Naive thymus-derived CD8-positive, alpha-beta T cell (primary cell): ENCODE measurements at regions not wholly inside any gene's neighbourhood (a gene's known extent, or its start where the extent isn't known, plus 50 kb on each side); places are given as distances from the start of the nearest gene placed in this dataset.

ENCODE experiments used
- ATAC-seq, 2 donors: fragments of 150-1000 bp; cut with Tn5 transposase in 1 of 2; sonication (Bioruptor Pico), chemical (Tn5 transposase) in 1 of 2; 1 replicate in 1 of 2; 2 replicates in 1 of 2; pipeline ENCODE4 v1.10.0; 2021; ENCODE audit warnings: mild to moderate bottlenecking in 2 of 2, moderate library complexity in 2 of 2
- POLR2A ChIA-PET: fragments of 350-600 bp; sonication (Branson Sonifier 250); formaldehyde crosslinking; loops from one replicate; lab custom pipeline; 2021; ENCODE audit warnings: antibody characterized with exemption; lab: Charles Lee
- DNase-seq, 10 donors: peaks; one replicate each; pipeline versions ENCODE4 v3.0.0 to v3.0.0-alpha.2; 2020 to 2022
- H3K27ac Mint-ChIP-seq, 10 donors: one replicate each; pipeline ENCODE4 v1.8.0; 2020 to 2022; ENCODE audit warnings: mild to moderate bottlenecking in 10 of 10, mixed read lengths in 10 of 10, moderate library complexity in 4 of 10, inconsistent platforms in 1 of 10
- H3K27me3 Mint-ChIP-seq, 5 donors: one replicate each; pipeline ENCODE4 v1.8.0; 2021 to 2022; ENCODE audit warnings: mixed read lengths in 5 of 5
- H3K36me3 Mint-ChIP-seq, 3 donors: one replicate each; pipeline ENCODE4 v1.8.0; 2020 to 2022; ENCODE audit warnings: mixed read lengths in 3 of 3, mild to moderate bottlenecking in 2 of 3, inconsistent platforms in 1 of 3
- H3K4me1 Mint-ChIP-seq, 4 donors: one replicate each; pipeline ENCODE4 v1.8.0; 2021 to 2022; ENCODE audit warnings: mixed read lengths in 4 of 4
- H3K4me3 Mint-ChIP-seq, 10 donors: one replicate each; pipeline ENCODE4 v1.8.0; 2020 to 2022; ENCODE audit warnings: mild to moderate bottlenecking in 10 of 10, mixed read lengths in 10 of 10, moderate library complexity in 6 of 10, inconsistent platforms in 1 of 10
- H3K9me3 Mint-ChIP-seq, 9 donors: one replicate each; pipeline ENCODE4 v1.8.0; 2020 to 2022; ENCODE audit warnings: mixed read lengths in 9 of 9, mild to moderate bottlenecking in 3 of 9, inconsistent platforms in 1 of 9, moderate library complexity in 1 of 9

- H3K9me3 Mint-ChIP-seq = peaks cover 0 to 8% (median 3%) of the 10 kb centered on the region in 9 donors
- POLR2A ChIA-PET = no interaction called here
- ATAC-seq (no peak), DNase-seq (no peak)
- H3K27ac Mint-ChIP-seq = no peak overlapping the region
- no peaks in the 10 kb centered on the region for H3K27me3 Mint-ChIP-seq
- no peaks in the 10 kb centered on the region for H3K36me3 Mint-ChIP-seq
- H3K4me3 Mint-ChIP-seq = no peak overlapping the region
- no peaks in the 10 kb centered on the region for H3K4me1 Mint-ChIP-seq
These were observed 350.4 kb downstream of the TENT5A start for GRCh38 chr6:81401970-81402690.

DNA sequence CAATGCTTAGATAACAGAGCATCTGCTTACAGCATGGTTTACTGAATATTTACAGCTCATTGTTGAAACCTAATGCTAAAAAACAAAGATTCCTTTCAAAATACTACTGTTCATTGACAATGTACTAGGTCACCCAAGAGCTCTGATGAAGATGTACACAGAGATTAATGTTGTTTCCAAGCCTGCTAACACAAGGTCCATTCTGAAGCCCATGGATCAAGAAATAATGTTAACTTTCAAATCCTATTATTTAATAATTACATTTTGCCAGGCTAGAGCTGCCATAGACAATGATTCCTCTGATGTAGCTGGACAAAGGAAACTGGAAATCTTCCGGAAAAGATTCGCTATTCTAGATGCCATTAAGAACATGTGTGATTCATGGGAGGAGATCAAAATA, 355.6 kb downstream of the TENT5A start:
- H3K9me3 Mint-ChIP-seq = peaks cover 0 to 14% (median 7%) of the 10 kb centered on the region in 9 donors
- ATAC-seq (no peak), DNase-seq (no peak)
- peaks cover 0 to 2% (median 0%) of the 10 kb centered on the region in 3 donors for H3K36me3 Mint-ChIP-seq
- no peak overlapping the region for H3K27ac Mint-ChIP-seq
- POLR2A ChIA-PET = no interaction called here
- H3K4me1 Mint-ChIP-seq = no peaks in the 10 kb centered on the region
- no peak overlapping the region for H3K4me3 Mint-ChIP-seq
- peaks cover 0 to 1% (median 0%) of the 10 kb centered on the region in 5 donors for H3K27me3 Mint-ChIP-seq

DNA sequence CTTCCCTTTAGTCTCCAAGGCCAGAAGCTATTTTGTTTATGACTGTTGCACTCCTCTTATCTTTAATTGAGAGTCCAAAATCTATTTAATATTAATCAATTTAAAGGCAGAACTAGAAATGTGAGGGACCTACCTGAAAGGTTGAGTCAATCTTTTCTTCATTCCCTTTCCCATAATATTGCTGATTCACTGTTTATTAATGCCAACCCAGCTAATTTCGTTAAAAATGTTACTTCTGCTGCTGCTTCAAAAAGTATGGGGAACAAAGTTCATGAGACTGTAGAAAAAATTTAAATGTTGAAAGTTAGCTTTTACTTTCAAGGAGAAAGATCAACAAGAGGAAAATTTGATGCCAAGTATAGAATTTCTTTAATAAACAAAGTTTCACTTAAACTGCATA, 365.3 kb downstream of the TENT5A start:
- DNase-seq = no peak
- Mint-ChIP-seq H3K4me1 (no peaks in the 10 kb centered on the region), H3K27ac (no peak overlapping the region), H3K36me3 (peaks cover 0 to 5% (median 0%) of the 10 kb centered on the region in 3 donors), H3K27me3 (peaks cover 0 to 8% (median 0%) of the 10 kb centered on the region in 5 donors), H3K4me3 (no peak overlapping the region), H3K9me3 (peaks cover 0 to 26% (median 7%) of the 10 kb centered on the region in 9 donors)
- no peak for ATAC-seq
- POLR2A ChIA-PET = no interaction called here

GRCh38 chr6:81384921-81385320, 367.6 kb downstream of the TENT5A start:
- Mint-ChIP-seq H3K9me3 (peaks cover 0 to 26% (median 0%) of the 10 kb centered on the region in 9 donors), H3K27ac (no peak overlapping the region), H3K4me1 (no peaks in the 10 kb centered on the region), H3K36me3 (no peaks in the 10 kb centered on the region), H3K27me3 (peaks cover 0 to 3% (median 0%) of the 10 kb centered on the region in 5 donors), H3K4me3 (no peak overlapping the region)
- POLR2A ChIA-PET = no interaction called here
- ATAC-seq (no peak), DNase-seq (no peak)

DNA sequence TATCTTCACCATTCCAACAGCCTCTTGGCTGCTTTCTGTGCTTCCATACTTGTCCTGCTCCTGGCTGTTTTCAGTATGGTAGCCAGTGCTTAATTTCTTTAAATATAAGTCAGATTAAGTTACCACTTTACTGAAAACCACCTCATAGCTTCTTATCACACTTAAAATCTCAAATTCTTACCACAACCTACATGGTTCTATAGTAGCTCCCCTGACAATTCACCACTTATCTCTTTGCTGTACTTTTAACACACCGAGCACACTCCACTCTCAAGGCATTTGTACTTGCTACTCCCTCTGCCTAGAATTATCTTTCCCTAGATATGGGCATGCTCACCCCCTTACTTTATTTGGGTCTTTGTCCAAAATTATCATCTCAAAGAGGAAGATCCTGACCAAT, 369.0 kb downstream of the TENT5A start:
- no peaks in the 10 kb centered on the region for H3K4me1 Mint-ChIP-seq
- POLR2A ChIA-PET = no interaction called here
- H3K4me3 Mint-ChIP-seq = no peak overlapping the region

DNA sequence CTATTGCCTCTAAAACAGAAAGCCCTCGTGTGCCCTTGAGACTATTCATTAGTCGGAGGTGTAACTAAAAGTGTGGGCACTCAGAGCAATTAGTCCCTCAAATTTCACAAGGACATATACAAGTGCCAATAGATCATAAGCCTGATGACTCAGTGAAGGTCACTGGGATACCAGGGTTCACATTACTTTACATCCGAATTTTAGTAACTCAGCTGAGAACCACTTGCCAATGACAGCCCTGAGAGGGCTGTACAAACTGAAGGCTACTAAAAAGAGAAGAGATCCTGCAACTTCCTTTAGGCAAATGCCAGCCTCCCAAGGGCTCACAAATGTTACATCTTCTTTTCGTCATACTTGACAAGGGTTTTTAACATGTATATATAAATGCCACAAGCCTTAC, 369.6 kb downstream of the TENT5A start:
- Mint-ChIP-seq H3K9me3 (peaks cover 0 to 18% (median 0%) of the 10 kb centered on the region in 9 donors), H3K27ac (no peak overlapping the region), H3K27me3 (peaks cover 0 to 3% (median 0%) of the 10 kb centered on the region in 5 donors), H3K4me3 (no peak overlapping the region), H3K36me3 (no peaks in the 10 kb centered on the region), H3K4me1 (no peaks in the 10 kb centered on the region)
- DNase-seq (no peak), ATAC-seq (no peak)
- POLR2A ChIA-PET = no interaction called here

More for the DNA sequence above, 369.0 kb downstream of the TENT5A start:
- Mint-ChIP-seq H3K36me3 (no peaks in the 10 kb centered on the region), H3K27me3 (peaks cover 0 to 3% (median 0%) of the 10 kb centered on the region in 5 donors), H3K9me3 (peaks cover 0 to 18% (median 0%) of the 10 kb centered on the region in 9 donors), H3K27ac (no peak overlapping the region)
- no peak for DNase-seq
- no peak for ATAC-seq

DNA sequence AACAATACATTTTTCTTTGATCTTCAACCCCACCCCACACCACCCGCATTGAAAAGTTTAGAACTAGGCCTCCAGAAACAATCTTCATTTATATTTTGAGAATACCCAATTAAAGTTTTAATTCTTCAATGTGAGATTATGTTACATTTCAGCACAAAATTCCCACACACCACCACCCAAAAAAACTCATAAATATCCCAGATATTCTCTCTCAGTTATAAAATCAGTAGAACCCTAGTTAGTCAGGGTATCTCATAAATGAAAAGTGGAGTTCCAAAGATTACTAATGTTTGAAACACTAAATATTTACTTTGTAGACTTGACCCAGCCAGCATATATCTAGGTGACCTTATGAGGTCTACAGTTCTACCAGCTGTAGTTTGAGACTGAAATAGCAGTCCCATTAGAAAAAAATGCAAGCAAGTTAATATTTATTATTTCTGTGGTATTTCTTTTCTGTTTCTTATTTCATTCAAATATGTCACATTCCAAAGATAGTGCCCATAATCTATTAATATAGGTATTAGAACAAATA, 371.0 kb downstream of the TENT5A start:
- POLR2A ChIA-PET = no interaction called here
- H3K4me1 Mint-ChIP-seq = no peaks in the 10 kb centered on the region
- no peak overlapping the region for H3K27ac Mint-ChIP-seq
- H3K4me3 Mint-ChIP-seq = no peak overlapping the region
- peaks cover 0 to 3% (median 0%) of the 10 kb centered on the region in 5 donors for H3K27me3 Mint-ChIP-seq
- ATAC-seq (no peak), DNase-seq (no peak)
- no peaks in the 10 kb centered on the region for H3K36me3 Mint-ChIP-seq
- peaks cover 0 to 13% (median 0%) of the 10 kb centered on the region in 9 donors for H3K9me3 Mint-ChIP-seq

GRCh38 chr6:81380718-81381338, 371.7 kb downstream of the TENT5A start:
- H3K4me3 Mint-ChIP-seq = no peak overlapping the region
- POLR2A ChIA-PET = no interaction called here
- H3K27me3 Mint-ChIP-seq = peaks cover 0 to under 1% (median 0%) of the 10 kb centered on the region in 5 donors
- DNase-seq (no peak), ATAC-seq (no peak)
- H3K36me3 Mint-ChIP-seq = no peaks in the 10 kb centered on the region
- H3K9me3 Mint-ChIP-seq = peaks cover 0 to 10% (median 0%) of the 10 kb centered on the region in 9 donors
- H3K27ac Mint-ChIP-seq = no peak overlapping the region
- H3K4me1 Mint-ChIP-seq = no peaks in the 10 kb centered on the region

- H3K4me1 Mint-ChIP-seq = no peaks in the 10 kb centered on the region
These were observed 375.7 kb downstream of the TENT5A start for GRCh38 chr6:81376745-81377144.

DNA sequence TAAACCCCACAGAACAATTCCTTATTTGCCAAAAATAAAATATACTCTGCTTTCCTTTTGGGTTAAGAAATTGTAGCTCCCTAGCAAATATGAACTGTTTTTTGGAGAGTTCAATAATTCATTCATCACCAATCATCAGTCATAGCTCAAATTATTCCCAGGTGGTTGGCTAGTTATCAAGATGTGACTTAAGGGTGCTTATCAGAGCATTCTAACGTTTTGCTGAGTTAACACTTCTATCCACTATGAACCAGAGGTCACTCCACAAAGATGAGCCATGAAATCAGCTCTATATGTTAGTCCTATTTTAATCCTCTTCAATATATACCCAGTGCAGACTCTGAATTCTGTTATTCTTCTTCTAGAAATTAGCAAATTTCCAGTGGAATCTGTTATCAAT, 379.1 kb downstream of the TENT5A start:
- ATAC-seq = no peak
- H3K27me3 Mint-ChIP-seq = peaks cover 0 to 3% (median 0%) of the 10 kb centered on the region in 5 donors
- peaks cover 0 to 4% (median 0%) of the 10 kb centered on the region in 9 donors for H3K9me3 Mint-ChIP-seq
- H3K36me3 Mint-ChIP-seq = no peaks in the 10 kb centered on the region
- no peak overlapping the region for H3K27ac Mint-ChIP-seq
- no peak for DNase-seq
- H3K4me3 Mint-ChIP-seq = no peak overlapping the region
- POLR2A ChIA-PET = no interaction called here
- H3K4me1 Mint-ChIP-seq = no peaks in the 10 kb centered on the region

More at GRCh38 chr6:81376745-81377144, 375.7 kb downstream of the TENT5A start:
- no peak for DNase-seq
- H3K27ac Mint-ChIP-seq = no peak overlapping the region
- no peaks in the 10 kb centered on the region for H3K36me3 Mint-ChIP-seq
- peaks cover 0 to 4% (median 0%) of the 10 kb centered on the region in 9 donors for H3K9me3 Mint-ChIP-seq
- POLR2A ChIA-PET = no interaction called here
- no peak overlapping the region for H3K4me3 Mint-ChIP-seq
- H3K27me3 Mint-ChIP-seq = no peaks in the 10 kb centered on the region
- ATAC-seq = no peak

DNA sequence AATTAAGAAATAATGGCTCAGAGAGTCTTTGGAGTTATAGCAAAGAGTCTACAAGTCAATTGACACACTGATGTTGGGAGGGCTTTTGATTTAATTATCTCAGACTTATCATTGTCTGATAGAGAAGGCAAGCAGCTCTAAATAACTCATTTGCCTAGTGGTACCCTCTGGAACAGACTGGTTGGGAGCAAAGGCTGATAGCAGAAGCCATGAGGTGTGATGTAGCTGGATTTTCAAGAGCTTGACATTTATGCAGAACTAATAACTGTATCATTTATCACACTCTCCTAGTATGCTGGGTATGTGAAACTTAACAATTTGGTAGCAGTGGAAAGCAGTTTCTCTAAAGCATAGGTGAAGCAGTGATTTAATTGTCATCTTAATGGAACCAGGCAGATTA, 380.6 kb downstream of the TENT5A start:
- peaks cover 0 to 6% (median 0%) of the 10 kb centered on the region in 9 donors for H3K9me3 Mint-ChIP-seq
- H3K4me3 Mint-ChIP-seq = no peak overlapping the region
- POLR2A ChIA-PET = no interaction called here

DNA sequence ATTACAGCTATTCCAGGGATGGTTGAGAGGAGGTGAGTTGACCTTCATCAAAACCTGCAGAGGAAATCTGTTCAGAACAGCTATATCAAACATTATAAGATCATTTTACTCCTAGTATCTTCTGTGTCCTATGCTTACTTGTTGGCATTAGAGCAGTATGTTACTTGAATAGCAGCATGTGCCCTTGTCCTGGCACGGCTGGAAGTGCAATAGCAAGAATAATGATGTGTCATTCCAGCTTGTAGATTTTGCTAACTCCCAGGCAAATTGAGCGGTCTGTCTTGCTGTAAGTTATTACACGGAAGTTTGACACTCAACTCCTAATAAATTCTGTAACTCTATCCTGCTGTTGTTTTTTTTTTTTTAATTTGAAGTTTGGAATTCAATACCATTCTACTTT, 385.5 kb downstream of the TENT5A start:
- DNase-seq = no peak
- POLR2A ChIA-PET = no interaction called here
- H3K9me3 Mint-ChIP-seq = peaks cover 0 to 9% (median 2%) of the 10 kb centered on the region in 9 donors
- no peak overlapping the region for H3K4me3 Mint-ChIP-seq
- no peak for ATAC-seq
- no peaks in the 10 kb centered on the region for H3K4me1 Mint-ChIP-seq
- H3K27ac Mint-ChIP-seq = no peak overlapping the region
- peaks cover 0 to 3% (median 0%) of the 10 kb centered on the region in 5 donors for H3K27me3 Mint-ChIP-seq
- H3K36me3 Mint-ChIP-seq = no peaks in the 10 kb centered on the region

More for the DNA sequence above, 380.6 kb downstream of the TENT5A start:
- DNase-seq = no peak
- Mint-ChIP-seq H3K27me3 (peaks cover 0 to 3% (median 0%) of the 10 kb centered on the region in 5 donors), H3K27ac (no peak overlapping the region), H3K4me1 (no peaks in the 10 kb centered on the region), H3K36me3 (no peaks in the 10 kb centered on the region)
- no peak for ATAC-seq

DNA sequence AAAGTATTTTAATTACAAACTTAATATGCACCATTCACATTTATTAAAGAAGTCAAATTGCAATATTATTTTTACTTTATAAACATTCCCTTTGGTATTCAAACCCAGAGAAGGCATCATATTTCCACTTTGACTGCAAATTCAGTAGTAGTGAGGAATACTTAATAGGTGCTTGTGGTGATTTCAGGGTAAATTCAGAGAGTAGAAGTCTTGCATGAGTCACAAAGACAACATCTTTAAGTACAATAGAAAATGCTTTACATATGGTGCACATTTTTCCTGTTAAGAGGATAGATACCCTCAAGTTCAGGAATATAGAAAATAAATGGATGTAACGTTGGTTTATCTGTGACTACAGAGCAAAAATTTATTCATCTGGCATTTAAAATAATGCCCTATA, 390.2 kb downstream of the TENT5A start:
- ATAC-seq (no peak), DNase-seq (no peak)
- Mint-ChIP-seq H3K27me3 (no peaks in the 10 kb centered on the region), H3K4me1 (no peaks in the 10 kb centered on the region), H3K4me3 (no peak overlapping the region), H3K27ac (no peak overlapping the region), H3K36me3 (no peaks in the 10 kb centered on the region), H3K9me3 (peaks cover 0 to 9% (median 3%) of the 10 kb centered on the region in 9 donors)
- POLR2A ChIA-PET = no interaction called here
